Activated CD8-positive, alpha-beta T cell treated with anti-CD3 and anti-CD28 coated beads for 36 hours (primary cell): ENCODE measurements at regions not wholly inside any gene's neighbourhood (a gene's known extent, or its start where the extent isn't known, plus 50 kb on each side); places are given as distances from the start of the nearest gene placed in this dataset.

Experiments
- ATAC-seq: fragments of 200-7000 bp; cut with Tn5 transposase; one replicate; pipeline ENCODE4 v1.10.0; 2021; ENCODE audit warnings: mild to moderate bottlenecking, moderate library complexity
- CTCF ChIA-PET: fragments of 350-600 bp; sonication (Branson Sonifier 250); formaldehyde crosslinking; loops from one replicate; lab custom pipeline; 2021; ENCODE audit warnings: antibody characterized with exemption; lab: Charles Lee
- POLR2A ChIA-PET: fragments of 350-600 bp; sonication (Branson Sonifier 250); formaldehyde crosslinking; loops from one replicate; lab custom pipeline; 2021; ENCODE audit warnings: antibody characterized with exemption; lab: Charles Lee
- DNase-seq: peaks from one replicate; pipeline ENCODE4 v3.0.0-alpha.2; 2020
- H3K27ac Mint-ChIP-seq: one replicate; pipeline ENCODE4 v1.8.0; 2021; ENCODE audit warnings: mild to moderate bottlenecking, mixed read lengths
- H3K27me3 Mint-ChIP-seq: one replicate; pipeline ENCODE4 v1.8.0; 2021; ENCODE audit warnings: mixed read lengths
- H3K36me3 Mint-ChIP-seq: one replicate; pipeline ENCODE4 v1.8.0; 2021; ENCODE audit warnings: low read depth, mixed read lengths
- H3K4me1 Mint-ChIP-seq: one replicate; pipeline ENCODE4 v1.8.0; 2021; ENCODE audit warnings: low read depth, mixed read lengths
- H3K4me3 Mint-ChIP-seq: one replicate; pipeline ENCODE4 v1.8.0; 2021; ENCODE audit warnings: mild to moderate bottlenecking, moderate library complexity, mixed read lengths
- H3K9me3 Mint-ChIP-seq: one replicate; pipeline ENCODE4 v1.8.0; 2021; ENCODE audit warnings: mixed read lengths
- CTCF ChIP-seq: fragments of 200-600 bp; IDR thresholded peaks from one replicate; pipeline ENCODE4 v1.8.0; 2022; ENCODE audit warnings: antibody characterized with exemption, mild to moderate bottlenecking
- intact Hi-C: fragments of 100-400 bp; cut with micrococcal nuclease; formaldehyde crosslinking; loops from one replicate; pipeline ENCODE4 v1.10.0; 2022

GRCh38 chr5:173688703-173689102 is 72.3 kb upstream of the BOD1 start:
- ChIA-PET CTCF (no interaction called here), POLR2A (no interaction called here)
- H3K27ac Mint-ChIP-seq = no peak overlapping the region
- peaks cover 10% of the 10 kb centered on the region for H3K4me1 Mint-ChIP-seq
- DNase-seq (no peak), ATAC-seq (no peak)
- intact Hi-C loops = no loop called here
- H3K4me3 Mint-ChIP-seq = no peak overlapping the region
- no peaks in the 10 kb centered on the region for H3K36me3 Mint-ChIP-seq
- H3K9me3 Mint-ChIP-seq = no peaks in the 10 kb centered on the region
- H3K27me3 Mint-ChIP-seq = no peaks in the 10 kb centered on the region
- TF ChIP-seq CTCF = no peak

GRCh38 chr5:173689171-173689736 is 72.8 kb upstream of the BOD1 start:
- intact Hi-C loops = no loop called here
- no peaks in the 10 kb centered on the region for H3K9me3 Mint-ChIP-seq
- no peak overlapping the region for H3K4me3 Mint-ChIP-seq
- TF ChIP-seq CTCF = no peak
- DNase-seq (no peak), ATAC-seq (no peak)
- ChIA-PET POLR2A (no interaction called here), CTCF (no interaction called here)
- peaks cover 10% of the 10 kb centered on the region for H3K4me1 Mint-ChIP-seq
- H3K27ac Mint-ChIP-seq = no peak overlapping the region
- H3K27me3 Mint-ChIP-seq = no peaks in the 10 kb centered on the region
- H3K36me3 Mint-ChIP-seq = no peaks in the 10 kb centered on the region

GRCh38 chr5:173689737-173690360 is 73.4 kb upstream of the BOD1 start:
- H3K36me3 Mint-ChIP-seq = no peaks in the 10 kb centered on the region
- TF ChIP-seq CTCF = no peak
- peaks cover 10% of the 10 kb centered on the region for H3K4me1 Mint-ChIP-seq
- H3K27ac Mint-ChIP-seq = no peak overlapping the region
- no peak for DNase-seq
- ChIA-PET POLR2A (no interaction called here), CTCF (no interaction called here)
- no peaks in the 10 kb centered on the region for H3K9me3 Mint-ChIP-seq
- no peaks in the 10 kb centered on the region for H3K27me3 Mint-ChIP-seq
- intact Hi-C loops = no loop called here
- H3K4me3 Mint-ChIP-seq = no peak overlapping the region
- no peak for ATAC-seq

GRCh38 chr5:173691931-173692330 is 75.5 kb upstream of the BOD1 start:
- H3K36me3 Mint-ChIP-seq = no peaks in the 10 kb centered on the region
- peaks cover 10% of the 10 kb centered on the region for H3K4me1 Mint-ChIP-seq
- no peaks in the 10 kb centered on the region for H3K9me3 Mint-ChIP-seq
- no peaks in the 10 kb centered on the region for H3K27me3 Mint-ChIP-seq
- TF ChIP-seq CTCF = no peak
- no peak for ATAC-seq
- CTCF ChIA-PET = no interaction called here
- no peak for DNase-seq
- H3K27ac Mint-ChIP-seq = no peak overlapping the region
- intact Hi-C loops = no loop called here
- POLR2A ChIA-PET = no interaction called here
- H3K4me3 Mint-ChIP-seq = no peak overlapping the region

GRCh38 chr5:173693670-173694069 is 77.2 kb upstream of the BOD1 start:
- CTCF ChIA-PET = interaction anchor here (1.4 kb wide), 1 partner anchor 279 kb away, joined by 3 read pairs; no protein-coding TSS in a partner anchor
- Mint-ChIP-seq H3K36me3 (no peaks in the 10 kb centered on the region), H3K27ac (no peak overlapping the region), H3K9me3 (no peaks in the 10 kb centered on the region), H3K4me3 (no peak overlapping the region), H3K27me3 (no peaks in the 10 kb centered on the region), H3K4me1 (peaks cover 17% of the 10 kb centered on the region)
- TF ChIP-seq CTCF = no peak
- DNase-seq (no peak), ATAC-seq (no peak)
- POLR2A ChIA-PET = no interaction called here
- intact Hi-C loops = no loop called here
